Panc1 (cell line): ENCODE measurements at regions not wholly inside any gene's neighbourhood (a gene's known extent, or its start where the extent isn't known, plus 50 kb on each side); places are given as distances from the start of the nearest gene placed in this dataset.

Experiments used
- ATAC-seq: fragments of 200-7000 bp; cut with Tn5 transposase; 2 replicates; pipeline ENCODE4 v1.9.1; 2020; ENCODE audit warnings: mild to moderate bottlenecking, moderate library complexity
- BruUV-seq: library from RNA; stranded (reverse); fragments of 400-500 nt; replicated peaks from 2 replicates; lab custom pipeline; 2021; lab: Mats Ljungman, UMichigan
- CTCF ChIA-PET: fragments of 300-600 bp; sonication (Branson Sonifier 250); formaldehyde crosslinking; loops from one replicate; lab custom pipeline; 2022; ENCODE audit warnings: antibody characterized with exemption; lab: Charles Lee
- POLR2A ChIA-PET: fragments of 300-600 bp; sonication (Branson Sonifier 250); formaldehyde crosslinking; loops from one replicate; lab custom pipeline; 2022; ENCODE audit warnings: antibody characterized with exemption; lab: Charles Lee
- DNase-seq: peaks from one replicate; pipeline ENCODE4 v3.0.0-alpha.2; 2010; ENCODE audit warnings: low read depth, low spot score
- H3K27ac ChIP-seq: 2 replicates; pipeline ENCODE4 v1.5.1; 2011; ENCODE audit warnings: mild to moderate bottlenecking, low read length, inconsistent platforms
- H3K27me3 ChIP-seq: fragments of 200-500 bp; sonication (Bioruptor generic); 2 replicates; pipeline ENCODE4 v1.6.0; 2014; ENCODE audit warnings: low read length, inconsistent platforms; ENCODE audit not compliant: control insufficient read depth, insufficient read depth
- H3K36me3 ChIP-seq: fragments of 200-500 bp; sonication (Bioruptor generic); 2 replicates; pipeline ENCODE4 v1.5.1; 2014; ENCODE audit warnings: inconsistent platforms, mild to moderate bottlenecking, low read length, moderate library complexity; ENCODE audit not compliant: control insufficient read depth, insufficient read depth
- H3K4me1 ChIP-seq: 2 replicates; pipeline ENCODE4 v1.5.1; 2011; ENCODE audit warnings: inconsistent platforms, mild to moderate bottlenecking, low read length, moderate library complexity; ENCODE audit not compliant: control insufficient read depth, insufficient read depth
- H3K4me3 ChIP-seq, 2 experiments: 2 replicates each; pipeline ENCODE4 v1.5.1; 2011 to 2012; ENCODE audit warnings: low read depth in 2 of 2, low read length in 2 of 2, mild to moderate bottlenecking in 2 of 2, inconsistent platforms in 1 of 2, moderate library complexity in 1 of 2
- H3K9me3 ChIP-seq: fragments of 200-500 bp; sonication (Bioruptor generic); 2 replicates; pipeline ENCODE4 v1.5.1; 2014; ENCODE audit warnings: low read depth, mild to moderate bottlenecking, inconsistent platforms, low read length, moderate library complexity; ENCODE audit not compliant: control insufficient read depth, insufficient read depth
- CTCF ChIP-seq: fragments of 450-650 bp; IDR thresholded peaks from 2 replicates; pipeline ENCODE4 v1.5.1; 2017; ENCODE audit warnings: mild to moderate bottlenecking
- POLR2AphosphoS5 ChIP-seq: IDR thresholded peaks from 2 replicates; pipeline ENCODE4 v1.6.1; 2012; ENCODE audit warnings: mild to moderate bottlenecking, low read depth, low read length, moderate library complexity
- REST ChIP-seq, 2 experiments: IDR thresholded peaks; 2 replicates each; pipeline ENCODE4 v1.6.1; 2011 to 2012; ENCODE audit warnings: low read depth in 2 of 2, control low read depth in 1 of 2, low read length in 1 of 2, mild to moderate bottlenecking in 1 of 2, moderate library complexity in 1 of 2; ENCODE audit not compliant: insufficient read depth in 1 of 2
- SIN3A ChIP-seq: IDR thresholded peaks from 2 replicates; pipeline ENCODE4 v1.6.1; 2012; ENCODE audit warnings: low read depth, mild to moderate bottlenecking, low read length, moderate library complexity, borderline replicate concordance; ENCODE audit not compliant: insufficient read depth
- TCF7L2 ChIP-seq: IDR thresholded peaks from 2 replicates; pipeline ENCODE4 v1.6.1; 2011; ENCODE audit warnings: mild to moderate bottlenecking, low read depth, low read length, inconsistent platforms
- in situ Hi-C: cut with HindIII; loops from 2 replicates; pipeline ENCODE4 v1.10.0; 2016; ENCODE audit warnings: low sequenced_read_pairs, low pct_unique_long_range_greater_than_20kb
- intact Hi-C: fragments of 100-400 bp; cut with micrococcal nuclease; formaldehyde crosslinking; loops from one replicate; pipeline ENCODE4 v1.10.0; 2022; ENCODE audit not compliant: unreplicated experiment

DNA sequence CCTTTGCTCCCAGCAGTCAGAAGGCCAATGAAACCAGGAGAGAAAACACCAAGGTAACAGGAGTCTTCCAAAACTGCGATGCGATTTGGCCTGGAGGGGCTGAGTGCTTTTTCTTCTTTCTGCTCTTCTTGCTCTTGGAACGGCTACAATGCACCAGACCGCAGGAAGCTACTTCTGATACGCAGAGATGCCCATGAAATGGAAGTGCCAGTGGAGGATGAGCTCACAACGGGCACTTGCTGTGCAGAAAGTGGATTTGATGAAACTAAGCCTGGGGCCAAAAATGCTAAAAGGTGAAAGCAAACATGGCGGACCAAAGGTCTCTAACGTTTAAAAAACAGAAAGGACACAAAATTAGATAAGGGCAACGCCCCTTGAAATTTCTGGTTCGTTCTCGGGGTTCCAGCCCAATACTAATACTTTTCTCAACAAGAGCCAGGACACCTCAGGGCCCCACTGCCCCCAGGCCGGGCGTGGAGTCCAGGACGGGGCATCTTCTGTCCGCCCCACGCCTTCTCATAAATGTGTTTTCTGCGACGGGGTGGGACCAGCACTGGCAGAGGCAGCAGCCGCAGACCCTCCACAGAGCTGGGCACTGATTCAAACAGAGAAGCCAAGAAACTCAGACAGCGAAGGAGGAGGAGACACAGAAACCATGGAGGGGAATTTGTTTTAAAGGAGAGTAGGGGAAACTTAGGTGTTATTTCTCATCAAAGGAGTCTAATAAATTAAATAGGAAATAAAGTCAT, 101.3 kb downstream of the CRYAA start:
- in situ Hi-C loops: no loop called here
- no TSS peak for BruUV-seq
- Histone ChIP-seq H3K9me3 (no peaks in the 10 kb centered on the region), H3K27me3 (no peaks in the 10 kb centered on the region), H3K36me3 (no peaks in the 10 kb centered on the region), H3K4me3 (no peak overlapping the region), H3K4me1 (no peaks in the 10 kb centered on the region), H3K27ac (no peak overlapping the region)
- ATAC-seq (no peak), DNase-seq (no peak)
- intact Hi-C loops: no loop called here
- ChIA-PET POLR2A (no interaction called here), CTCF (no interaction called here)
- TF ChIP-seq CTCF: no peak

GRCh38 chr21:43269440-43269839, 100.6 kb downstream of the CRYAA start:
- POLR2A ChIA-PET: no interaction called here
- no peak for TF ChIP-seq POLR2AphosphoS5
- no peak for TF ChIP-seq REST (IDR thresholded peaks at IDR 0.05; ENCODE audit: insufficient read depth in 1 of 2, low read depth in 2 of 2, low read length in 1 of 2)
- no peak for TF ChIP-seq SIN3A
- DNase-seq (no peak), ATAC-seq (no peak)
- no peak overlapping the region for H3K27ac ChIP-seq
- in situ Hi-C loops: no loop called here
- H3K27me3 ChIP-seq: no peaks in the 10 kb centered on the region
- H3K4me1 ChIP-seq: no peaks in the 10 kb centered on the region
- H3K4me3 ChIP-seq: no peak overlapping the region
- no peaks in the 10 kb centered on the region for H3K36me3 ChIP-seq
- BruUV-seq: no TSS peak
- intact Hi-C loops: no loop called here
- H3K9me3 ChIP-seq: no peaks in the 10 kb centered on the region
- CTCF ChIA-PET: no interaction called here

GRCh38 chr21:43268804-43269186, 100.0 kb downstream of the CRYAA start:
- no TSS peak for BruUV-seq
- TF ChIP-seq POLR2AphosphoS5: no peak
- TF ChIP-seq REST (IDR thresholded peaks at IDR 0.05; ENCODE audit: insufficient read depth in 1 of 2, low read depth in 2 of 2, low read length in 1 of 2): no peak
- TF ChIP-seq CTCF: no peak
- no peak for TF ChIP-seq TCF7L2
- TF ChIP-seq SIN3A: no peak
- no peak for ATAC-seq
- intact Hi-C loops: no loop called here
- H3K36me3 ChIP-seq: no peaks in the 10 kb centered on the region
- H3K27ac ChIP-seq: no peak overlapping the region
- in situ Hi-C loops: no loop called here
- POLR2A ChIA-PET: no interaction called here
- DNase-seq: no peak
- no peaks in the 10 kb centered on the region for H3K27me3 ChIP-seq
- no peaks in the 10 kb centered on the region for H3K4me1 ChIP-seq
- H3K9me3 ChIP-seq: no peaks in the 10 kb centered on the region
- CTCF ChIA-PET: no interaction called here
- H3K4me3 ChIP-seq: no peak overlapping the region
